ENCODE measurements at regions not wholly inside any gene's neighbourhood (a gene's known extent, or its start where the extent isn't known, plus 50 kb on each side); places are given as distances from the start of the nearest gene placed in this dataset.

GRCh38 chr4:159639671-159640323 lies 536.9 kb downstream of the RAPGEF2 start:
- H3K27me3 ChIP-seq (ENCODE audit: control insufficient read depth, extremely low read depth, insufficient read depth, low read length): no peaks in the 10 kb centered on the region
- H3K9ac ChIP-seq (ENCODE audit: control insufficient read depth, extremely low read depth, insufficient read depth, low read length): no peak overlapping the region
- FAIRE-seq (no peak), DNase-seq (ENCODE audit: low read depth, low spot score) (no peak)
- H3K9me3 ChIP-seq (ENCODE audit: control insufficient read depth, low read depth, low read length): no peaks in the 10 kb centered on the region
- no peak for TF ChIP-seq CTCF (optimal IDR thresholded peaks at IDR 0.05 in 1 of 3, IDR thresholded peaks at IDR 0.05 in 1 of 3, conservative IDR thresholded peaks at IDR 0.05 in 1 of 3; ENCODE audit: extremely low read depth in 1 of 3, insufficient read depth in 2 of 3, low read length in 3 of 3)
- no peak for TF ChIP-seq EZH2 (IDR thresholded peaks at IDR 0.05; ENCODE audit: low read length)
- H3K4me3 ChIP-seq (ENCODE audit: control insufficient read depth in 2 of 3, extremely low read depth in 1 of 3, insufficient read depth in 2 of 3, low read depth in 1 of 3, low read length in 3 of 3): no peak overlapping the region
- no peak overlapping the region for H2AFZ ChIP-seq (ENCODE audit: control insufficient read depth, low read length)
- H3K9me1 ChIP-seq (ENCODE audit: control insufficient read depth, extremely low read depth, insufficient read depth, low read length): no peaks in the 10 kb centered on the region
- H3K36me3 ChIP-seq (ENCODE audit: control insufficient read depth in 2 of 2, extremely low read depth in 1 of 2, insufficient read depth in 2 of 2, low read length in 2 of 2): no peaks in the 10 kb centered on the region
- H3K4me2 ChIP-seq (ENCODE audit: control insufficient read depth, extremely low read depth, insufficient read depth, low read depth, low read length): no peak overlapping the region
- H3K4me1 ChIP-seq (ENCODE audit: control insufficient read depth, extremely low read depth, insufficient read depth, low read length): no peaks in the 10 kb centered on the region
- H4K20me1 ChIP-seq (ENCODE audit: control insufficient read depth, extremely low read depth, insufficient read depth, low read length): no peaks in the 10 kb centered on the region
- dilution Hi-C loops (cut with MboI; ENCODE audit: extremely low pct_ligation_motif_present, low sequenced_read_pairs): no loop called here
- no peaks in the 10 kb centered on the region for H3K79me2 ChIP-seq (ENCODE audit: control insufficient read depth, insufficient read depth, low read length)
- no peak overlapping the region for H3K27ac ChIP-seq (ENCODE audit: control insufficient read depth, insufficient read depth, low read length)

- FAIRE-seq (no peak), DNase-seq (ENCODE audit: low read depth, low spot score) (no peak)
- no peak for TF ChIP-seq EZH2 (IDR thresholded peaks at IDR 0.05; ENCODE audit: low read length)
- no peak for TF ChIP-seq CTCF (optimal IDR thresholded peaks at IDR 0.05 in 1 of 3, IDR thresholded peaks at IDR 0.05 in 1 of 3, conservative IDR thresholded peaks at IDR 0.05 in 1 of 3; ENCODE audit: extremely low read depth in 1 of 3, insufficient read depth in 2 of 3, low read length in 3 of 3)
- Histone ChIP-seq H3K4me2 (ENCODE audit: control insufficient read depth, extremely low read depth, insufficient read depth, low read depth, low read length) (no peak overlapping the region), H3K79me2 (ENCODE audit: control insufficient read depth, insufficient read depth, low read length) (no peaks in the 10 kb centered on the region), H2AFZ (ENCODE audit: control insufficient read depth, low read length) (no peak overlapping the region), H3K27me3 (ENCODE audit: control insufficient read depth, extremely low read depth, insufficient read depth, low read length) (no peaks in the 10 kb centered on the region), H3K4me1 (ENCODE audit: control insufficient read depth, extremely low read depth, insufficient read depth, low read length) (no peaks in the 10 kb centered on the region), H3K4me3 (ENCODE audit: control insufficient read depth in 2 of 3, extremely low read depth in 1 of 3, insufficient read depth in 2 of 3, low read depth in 1 of 3, low read length in 3 of 3) (no peak overlapping the region), H3K9me1 (ENCODE audit: control insufficient read depth, extremely low read depth, insufficient read depth, low read length) (no peaks in the 10 kb centered on the region), H3K27ac (ENCODE audit: control insufficient read depth, insufficient read depth, low read length) (no peak overlapping the region), H3K9ac (ENCODE audit: control insufficient read depth, extremely low read depth, insufficient read depth, low read length) (no peak overlapping the region), H3K36me3 (ENCODE audit: control insufficient read depth in 2 of 2, extremely low read depth in 1 of 2, insufficient read depth in 2 of 2, low read length in 2 of 2) (no peaks in the 10 kb centered on the region), H4K20me1 (ENCODE audit: control insufficient read depth, extremely low read depth, insufficient read depth, low read length) (no peaks in the 10 kb centered on the region), H3K9me3 (ENCODE audit: control insufficient read depth, low read depth, low read length) (no peaks in the 10 kb centered on the region)
- dilution Hi-C loops (cut with MboI; ENCODE audit: extremely low pct_ligation_motif_present, low sequenced_read_pairs): no loop called here
Measured at GRCh38 chr4:159649237-159649636, 546.4 kb downstream of the RAPGEF2 start.

All from keratinocyte (primary cell).